Panc1 (cell line): ENCODE measurements at regions not wholly inside any gene's neighbourhood (a gene's known extent, or its start where the extent isn't known, plus 50 kb on each side); places are given as distances from the start of the nearest gene placed in this dataset.

Source experiments
- CTCF ChIP-seq: fragments of 450-650 bp; IDR thresholded peaks from 2 replicates; pipeline ENCODE4 v1.5.1; 2017; ENCODE audit warnings: mild to moderate bottlenecking
- POLR2AphosphoS5 ChIP-seq: IDR thresholded peaks from 2 replicates; pipeline ENCODE4 v1.6.1; 2012; ENCODE audit warnings: mild to moderate bottlenecking, low read depth, low read length, moderate library complexity
- REST ChIP-seq, 2 experiments: IDR thresholded peaks; 2 replicates each; pipeline ENCODE4 v1.6.1; 2011 to 2012; ENCODE audit warnings: low read depth in 2 of 2, control low read depth in 1 of 2, low read length in 1 of 2, mild to moderate bottlenecking in 1 of 2, moderate library complexity in 1 of 2; ENCODE audit not compliant: insufficient read depth in 1 of 2

GRCh38 chr2:36058953-36059352 is 296.6 kb upstream of the CRIM1 start:
- TF ChIP-seq CTCF (no peak), REST (IDR thresholded peaks at IDR 0.05; ENCODE audit: insufficient read depth in 1 of 2, low read depth in 2 of 2, low read length in 1 of 2) (no peak), POLR2AphosphoS5 (no peak)
